ENCODE measurements at regions not wholly inside any gene's neighbourhood (a gene's known extent, or its start where the extent isn't known, plus 50 kb on each side); places are given as distances from the start of the nearest gene placed in this dataset.

- TF ChIP-seq POLR2A (IDR thresholded peaks at IDR 0.05) = no peak
- TF ChIP-seq, protein P1, sequence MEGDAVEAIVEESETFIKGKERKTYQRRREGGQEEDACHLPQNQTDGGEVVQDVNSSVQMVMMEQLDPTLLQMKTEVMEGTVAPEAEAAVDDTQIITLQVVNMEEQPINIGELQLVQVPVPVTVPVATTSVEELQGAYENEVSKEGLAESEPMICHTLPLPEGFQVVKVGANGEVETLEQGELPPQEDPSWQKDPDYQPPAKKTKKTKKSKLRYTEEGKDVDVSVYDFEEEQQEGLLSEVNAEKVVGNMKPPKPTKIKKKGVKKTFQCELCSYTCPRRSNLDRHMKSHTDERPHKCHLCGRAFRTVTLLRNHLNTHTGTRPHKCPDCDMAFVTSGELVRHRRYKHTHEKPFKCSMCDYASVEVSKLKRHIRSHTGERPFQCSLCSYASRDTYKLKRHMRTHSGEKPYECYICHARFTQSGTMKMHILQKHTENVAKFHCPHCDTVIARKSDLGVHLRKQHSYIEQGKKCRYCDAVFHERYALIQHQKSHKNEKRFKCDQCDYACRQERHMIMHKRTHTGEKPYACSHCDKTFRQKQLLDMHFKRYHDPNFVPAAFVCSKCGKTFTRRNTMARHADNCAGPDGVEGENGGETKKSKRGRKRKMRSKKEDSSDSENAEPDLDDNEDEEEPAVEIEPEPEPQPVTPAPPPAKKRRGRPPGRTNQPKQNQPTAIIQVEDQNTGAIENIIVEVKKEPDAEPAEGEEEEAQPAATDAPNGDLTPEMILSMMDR (IDR thresholded peaks at IDR 0.05) = no peak
These were observed 53.6 kb upstream of the AOAH start for GRCh38 chr7:36777855-36778254.

Measured in lower leg skin (tissue), 3 donors.